ENCODE measurements at regions not wholly inside any gene's neighbourhood (a gene's known extent, or its start where the extent isn't known, plus 50 kb on each side); places are given as distances from the start of the nearest gene placed in this dataset.

DNA sequence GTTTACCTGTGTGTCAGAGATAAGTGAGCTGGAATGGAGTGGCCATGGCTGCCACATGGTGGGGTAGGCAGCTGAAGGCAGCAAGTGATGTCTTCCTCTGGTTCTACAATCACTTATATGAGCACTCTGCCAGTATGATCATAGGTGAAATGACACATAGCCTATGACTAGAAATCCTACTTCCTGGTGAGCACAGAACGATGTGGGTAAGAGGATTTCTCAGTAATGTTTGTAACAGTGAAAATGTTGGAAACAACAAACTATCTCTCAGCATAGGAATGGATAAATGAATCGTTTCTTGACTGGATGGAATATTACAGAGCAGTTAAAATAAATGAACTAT lies 187.0 kb upstream of the S1PR3 start:
- TF ChIP-seq, protein P1, sequence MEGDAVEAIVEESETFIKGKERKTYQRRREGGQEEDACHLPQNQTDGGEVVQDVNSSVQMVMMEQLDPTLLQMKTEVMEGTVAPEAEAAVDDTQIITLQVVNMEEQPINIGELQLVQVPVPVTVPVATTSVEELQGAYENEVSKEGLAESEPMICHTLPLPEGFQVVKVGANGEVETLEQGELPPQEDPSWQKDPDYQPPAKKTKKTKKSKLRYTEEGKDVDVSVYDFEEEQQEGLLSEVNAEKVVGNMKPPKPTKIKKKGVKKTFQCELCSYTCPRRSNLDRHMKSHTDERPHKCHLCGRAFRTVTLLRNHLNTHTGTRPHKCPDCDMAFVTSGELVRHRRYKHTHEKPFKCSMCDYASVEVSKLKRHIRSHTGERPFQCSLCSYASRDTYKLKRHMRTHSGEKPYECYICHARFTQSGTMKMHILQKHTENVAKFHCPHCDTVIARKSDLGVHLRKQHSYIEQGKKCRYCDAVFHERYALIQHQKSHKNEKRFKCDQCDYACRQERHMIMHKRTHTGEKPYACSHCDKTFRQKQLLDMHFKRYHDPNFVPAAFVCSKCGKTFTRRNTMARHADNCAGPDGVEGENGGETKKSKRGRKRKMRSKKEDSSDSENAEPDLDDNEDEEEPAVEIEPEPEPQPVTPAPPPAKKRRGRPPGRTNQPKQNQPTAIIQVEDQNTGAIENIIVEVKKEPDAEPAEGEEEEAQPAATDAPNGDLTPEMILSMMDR (tag by site-specific recombination; IDR thresholded peaks at IDR 0.05), result no peak
- TF ChIP-seq TCF7L2 (IDR thresholded peaks at IDR 0.05; ENCODE audit: borderline replicate concordance, low read depth, low read length) (no peak), YY1 (tag by site-specific recombination; IDR thresholded peaks at IDR 0.05) (no peak), ZSCAN30 (tag by site-specific recombination; IDR thresholded peaks at IDR 0.05) (no peak)
- TF ChIP-seq, protein P2, sequence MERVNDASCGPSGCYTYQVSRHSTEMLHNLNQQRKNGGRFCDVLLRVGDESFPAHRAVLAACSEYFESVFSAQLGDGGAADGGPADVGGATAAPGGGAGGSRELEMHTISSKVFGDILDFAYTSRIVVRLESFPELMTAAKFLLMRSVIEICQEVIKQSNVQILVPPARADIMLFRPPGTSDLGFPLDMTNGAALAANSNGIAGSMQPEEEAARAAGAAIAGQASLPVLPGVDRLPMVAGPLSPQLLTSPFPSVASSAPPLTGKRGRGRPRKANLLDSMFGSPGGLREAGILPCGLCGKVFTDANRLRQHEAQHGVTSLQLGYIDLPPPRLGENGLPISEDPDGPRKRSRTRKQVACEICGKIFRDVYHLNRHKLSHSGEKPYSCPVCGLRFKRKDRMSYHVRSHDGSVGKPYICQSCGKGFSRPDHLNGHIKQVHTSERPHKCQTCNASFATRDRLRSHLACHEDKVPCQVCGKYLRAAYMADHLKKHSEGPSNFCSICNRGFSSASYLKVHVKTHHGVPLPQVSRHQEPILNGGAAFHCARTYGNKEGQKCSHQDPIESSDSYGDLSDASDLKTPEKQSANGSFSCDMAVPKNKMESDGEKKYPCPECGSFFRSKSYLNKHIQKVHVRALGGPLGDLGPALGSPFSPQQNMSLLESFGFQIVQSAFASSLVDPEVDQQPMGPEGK (tag by site-specific recombination; IDR thresholded peaks at IDR 0.05), result no peak
- TF ChIP-seq, protein P3, sequence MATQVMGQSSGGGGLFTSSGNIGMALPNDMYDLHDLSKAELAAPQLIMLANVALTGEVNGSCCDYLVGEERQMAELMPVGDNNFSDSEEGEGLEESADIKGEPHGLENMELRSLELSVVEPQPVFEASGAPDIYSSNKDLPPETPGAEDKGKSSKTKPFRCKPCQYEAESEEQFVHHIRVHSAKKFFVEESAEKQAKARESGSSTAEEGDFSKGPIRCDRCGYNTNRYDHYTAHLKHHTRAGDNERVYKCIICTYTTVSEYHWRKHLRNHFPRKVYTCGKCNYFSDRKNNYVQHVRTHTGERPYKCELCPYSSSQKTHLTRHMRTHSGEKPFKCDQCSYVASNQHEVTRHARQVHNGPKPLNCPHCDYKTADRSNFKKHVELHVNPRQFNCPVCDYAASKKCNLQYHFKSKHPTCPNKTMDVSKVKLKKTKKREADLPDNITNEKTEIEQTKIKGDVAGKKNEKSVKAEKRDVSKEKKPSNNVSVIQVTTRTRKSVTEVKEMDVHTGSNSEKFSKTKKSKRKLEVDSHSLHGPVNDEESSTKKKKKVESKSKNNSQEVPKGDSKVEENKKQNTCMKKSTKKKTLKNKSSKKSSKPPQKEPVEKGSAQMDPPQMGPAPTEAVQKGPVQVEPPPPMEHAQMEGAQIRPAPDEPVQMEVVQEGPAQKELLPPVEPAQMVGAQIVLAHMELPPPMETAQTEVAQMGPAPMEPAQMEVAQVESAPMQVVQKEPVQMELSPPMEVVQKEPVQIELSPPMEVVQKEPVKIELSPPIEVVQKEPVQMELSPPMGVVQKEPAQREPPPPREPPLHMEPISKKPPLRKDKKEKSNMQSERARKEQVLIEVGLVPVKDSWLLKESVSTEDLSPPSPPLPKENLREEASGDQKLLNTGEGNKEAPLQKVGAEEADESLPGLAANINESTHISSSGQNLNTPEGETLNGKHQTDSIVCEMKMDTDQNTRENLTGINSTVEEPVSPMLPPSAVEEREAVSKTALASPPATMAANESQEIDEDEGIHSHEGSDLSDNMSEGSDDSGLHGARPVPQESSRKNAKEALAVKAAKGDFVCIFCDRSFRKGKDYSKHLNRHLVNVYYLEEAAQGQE (tag by site-specific recombination; IDR thresholded peaks at IDR 0.05), result no peak
